OCI-LY1 (cell line): ENCODE measurements at regions not wholly inside any gene's neighbourhood (a gene's known extent, or its start where the extent isn't known, plus 50 kb on each side); places are given as distances from the start of the nearest gene placed in this dataset.
"Not testable (repeated sequence)": the region's sequence is repeated elsewhere in the genome, so short reads cannot be mapped to it uniquely, and the experiment has no call there.

Experiments
- H2AFZ ChIP-seq: fragments of 200-600 bp; sonication (generic), shearing (Covaris generic); 2 replicates; pipeline ENCODE4 v1.6.0; 2014; ENCODE audit warnings: antibody characterized with exemption, mild to moderate bottlenecking, low read length
- H3F3A ChIP-seq: fragments of 200-600 bp; sonication (generic), shearing (Covaris generic); 2 replicates; pipeline ENCODE4 v1.6.0; 2014; ENCODE audit warnings: mild to moderate bottlenecking, antibody characterized with exemption, low read length, moderate library complexity; ENCODE audit not compliant: insufficient read depth
- H3K27ac ChIP-seq: fragments of 200-600 bp; sonication (generic); 2 replicates; pipeline ENCODE4 v1.5.1; 2014; ENCODE audit warnings: low read length, mixed run types, mild to moderate bottlenecking, low read depth; ENCODE audit not compliant: poor library complexity, severe bottlenecking
- H3K27me3 ChIP-seq: fragments of 200-600 bp; sonication (generic); 2 replicates; pipeline ENCODE4 v1.6.0; 2014; ENCODE audit warnings: antibody characterized with exemption, mild to moderate bottlenecking, low read length, moderate library complexity; ENCODE audit not compliant: insufficient read depth
- H3K36me3 ChIP-seq: fragments of 200-600 bp; sonication (generic); 2 replicates; pipeline ENCODE4 v1.6.1; 2014; ENCODE audit warnings: mild to moderate bottlenecking, antibody characterized with exemption, low read length, moderate library complexity, mixed read lengths; ENCODE audit not compliant: insufficient read depth
- H3K4me1 ChIP-seq: fragments of 200-600 bp; sonication (generic); 2 replicates; pipeline ENCODE4 v1.5.1; 2014; ENCODE audit warnings: mild to moderate bottlenecking, low read length, moderate library complexity; ENCODE audit not compliant: insufficient read depth, severe bottlenecking
- H3K4me2 ChIP-seq: fragments of 200-600 bp; sonication (generic), shearing (Covaris generic); 2 replicates; pipeline ENCODE4 v1.6.1; 2014; ENCODE audit warnings: low read length
- H3K4me3 ChIP-seq: fragments of 200-600 bp; sonication (generic); 2 replicates; pipeline ENCODE4 v1.5.1; 2014; ENCODE audit warnings: low read length, low read depth, mild to moderate bottlenecking, mixed read lengths; ENCODE audit not compliant: poor library complexity, severe bottlenecking
- H3K79me2 ChIP-seq: fragments of 200-600 bp; shearing (Covaris generic); 2 replicates; pipeline ENCODE4 v1.6.1; 2016; ENCODE audit warnings: mixed run types, low read length, mixed read lengths; ENCODE audit not compliant: insufficient read depth
- H3K9ac ChIP-seq: fragments of 200-600 bp; sonication (generic), shearing (Covaris generic); 2 replicates; pipeline ENCODE4 v1.6.1; 2014; ENCODE audit warnings: mild to moderate bottlenecking, low read length, mixed read lengths
- H3K9me2 ChIP-seq: fragments of 200-600 bp; sonication (generic), shearing (Covaris generic); 2 replicates; pipeline ENCODE4 v1.6.1; 2014; ENCODE audit warnings: low read depth, mild to moderate bottlenecking, low read length, mixed read lengths
- H3K9me3 ChIP-seq: fragments of 200-600 bp; shearing (Covaris generic); 2 replicates; pipeline ENCODE4 v1.6.1; 2014; ENCODE audit warnings: low read length, mixed read lengths
- H4K20me1 ChIP-seq: fragments of 200-600 bp; sonication (generic), shearing (Covaris generic); 2 replicates; pipeline ENCODE4 v1.6.0; 2016; ENCODE audit warnings: mild to moderate bottlenecking, low read length; ENCODE audit not compliant: insufficient read depth
- CTCF ChIP-seq: fragments of 200-600 bp; sonication (generic), shearing (Covaris generic); IDR thresholded peaks from 2 replicates; pipeline ENCODE4 v1.5.1; 2017; ENCODE audit warnings: mild to moderate bottlenecking, antibody characterized with exemption, low read length, moderate library complexity, mixed read lengths
- EZH2 ChIP-seq: fragments of 200-600 bp; sonication (generic), shearing (Covaris generic); IDR thresholded peaks from 2 replicates; pipeline ENCODE4 v1.8.0; 2017; ENCODE audit warnings: borderline replicate concordance, mixed run types, mild to moderate bottlenecking, antibody characterized with exemption, low read length, moderate library complexity, mixed read lengths

GRCh38 chr2:192947352-192947751, 752.6 kb upstream of the TMEFF2 start:
- H3K9me3 ChIP-seq: no peaks in the 10 kb centered on the region
- no peaks in the 10 kb centered on the region for H3K36me3 ChIP-seq
- TF ChIP-seq CTCF: no peak
- TF ChIP-seq EZH2: no peak
- H3K27me3 ChIP-seq: no peaks in the 10 kb centered on the region
- H2AFZ ChIP-seq: no peak overlapping the region
- no peaks in the 10 kb centered on the region for H3F3A ChIP-seq
- H3K79me2 ChIP-seq: no peaks in the 10 kb centered on the region
- no peak overlapping the region for H3K27ac ChIP-seq
- H3K4me3 ChIP-seq: no peak overlapping the region
- H3K9me2 ChIP-seq: no peaks in the 10 kb centered on the region
- H3K4me1 ChIP-seq: no peaks in the 10 kb centered on the region
- H3K4me2 ChIP-seq: no peak overlapping the region
- H3K9ac ChIP-seq: no peak overlapping the region
- no peaks in the 10 kb centered on the region for H4K20me1 ChIP-seq

DNA sequence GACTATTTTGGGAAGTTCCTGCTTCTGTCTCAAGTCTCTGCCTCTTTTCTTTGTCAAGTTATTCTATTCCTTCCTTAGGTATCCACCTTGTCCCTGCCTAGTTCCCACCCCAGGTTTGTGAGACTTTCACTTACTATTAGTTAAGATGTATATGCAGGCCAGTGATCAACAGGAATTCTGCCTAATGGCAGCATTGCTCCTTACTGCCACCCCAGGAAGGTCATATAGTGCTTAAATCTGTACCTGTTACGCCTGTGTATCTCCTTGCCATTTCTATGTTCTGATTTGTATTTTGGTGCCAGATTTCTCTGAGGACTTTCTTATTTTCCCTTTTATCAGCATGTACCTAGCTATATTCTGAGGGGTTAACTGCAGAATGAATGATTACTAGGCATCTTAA, 746.0 kb upstream of the TMEFF2 start:
- Histone ChIP-seq H3K27me3 (no peaks in the 10 kb centered on the region), H4K20me1 (no peaks in the 10 kb centered on the region), H3K9me2 (no peaks in the 10 kb centered on the region), H3K9me3 (no peaks in the 10 kb centered on the region), H3F3A (no peaks in the 10 kb centered on the region), H3K27ac (no peak overlapping the region), H3K4me1 (no peaks in the 10 kb centered on the region), H3K9ac (no peak overlapping the region), H2AFZ (no peak overlapping the region), H3K4me3 (no peak overlapping the region), H3K79me2 (no peaks in the 10 kb centered on the region), H3K36me3 (no peaks in the 10 kb centered on the region), H3K4me2 (no peak overlapping the region)
- TF ChIP-seq EZH2: no peak

DNA sequence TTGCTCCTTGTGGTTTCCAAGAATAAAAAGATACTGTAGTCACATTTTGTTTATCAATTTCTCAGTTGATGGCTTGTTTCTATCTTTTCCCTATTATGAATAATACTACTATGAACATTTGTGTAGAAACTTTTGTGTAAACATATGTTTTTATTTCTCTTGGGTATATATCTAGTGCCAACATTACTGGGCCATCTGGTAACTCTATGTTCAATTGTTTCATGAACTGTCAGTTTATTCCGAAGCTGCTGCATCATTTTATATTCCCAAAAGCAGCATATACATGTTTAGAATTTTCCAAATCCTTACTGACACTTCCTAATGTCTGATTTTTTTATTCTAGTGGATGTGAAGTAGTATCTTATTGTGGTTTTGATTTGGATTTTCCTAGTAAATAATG, 737.6 kb upstream of the TMEFF2 start:
- H3K79me2 ChIP-seq: no peaks in the 10 kb centered on the region
- TF ChIP-seq CTCF: no peak
- TF ChIP-seq EZH2: no peak
- no peak overlapping the region for H3K27ac ChIP-seq
- H3K27me3 ChIP-seq: no peaks in the 10 kb centered on the region
- no peaks in the 10 kb centered on the region for H3K9me2 ChIP-seq
- no peak overlapping the region for H3K4me3 ChIP-seq
- H3K36me3 ChIP-seq: no peaks in the 10 kb centered on the region
- no peak overlapping the region for H2AFZ ChIP-seq
- H3K4me2 ChIP-seq: no peak overlapping the region
- H4K20me1 ChIP-seq: no peaks in the 10 kb centered on the region
- H3K9ac ChIP-seq: no peak overlapping the region
- H3K9me3 ChIP-seq: no peaks in the 10 kb centered on the region
- no peaks in the 10 kb centered on the region for H3F3A ChIP-seq
- H3K4me1 ChIP-seq: no peaks in the 10 kb centered on the region

DNA sequence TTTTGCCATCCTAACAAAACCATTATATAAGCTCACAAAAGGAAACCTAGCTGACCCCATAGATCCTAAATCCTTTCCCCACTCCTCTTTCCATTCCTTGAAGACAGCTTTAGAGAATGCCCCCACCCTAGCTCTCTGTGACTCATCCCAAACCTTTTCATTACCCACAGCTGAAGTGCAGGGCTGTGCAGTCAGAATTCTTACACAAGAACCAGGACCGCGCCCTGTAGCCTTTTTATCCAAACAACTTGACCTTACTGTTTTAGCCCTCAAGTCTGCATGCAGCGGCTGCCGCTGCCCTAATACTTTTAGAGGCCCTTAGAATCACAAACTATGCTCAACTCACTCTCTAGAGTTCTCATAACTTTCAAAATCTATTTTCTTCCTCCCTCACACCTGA, 726.9 kb upstream of the TMEFF2 start:
- H3K27ac ChIP-seq, H3F3A ChIP-seq, H3K4me3 ChIP-seq, H3K9me2 ChIP-seq, H3K4me1 ChIP-seq, H3K4me2 ChIP-seq, H3K79me2 ChIP-seq, H3K9me3 ChIP-seq, H3K36me3 ChIP-seq, H3K27me3 ChIP-seq, H3K9ac ChIP-seq, H4K20me1 ChIP-seq, H2AFZ ChIP-seq: not testable (repeated sequence)
